ENCODE measurements at regions not wholly inside any gene's neighbourhood (a gene's known extent, or its start where the extent isn't known, plus 50 kb on each side); places are given as distances from the start of the nearest gene placed in this dataset.

DNA sequence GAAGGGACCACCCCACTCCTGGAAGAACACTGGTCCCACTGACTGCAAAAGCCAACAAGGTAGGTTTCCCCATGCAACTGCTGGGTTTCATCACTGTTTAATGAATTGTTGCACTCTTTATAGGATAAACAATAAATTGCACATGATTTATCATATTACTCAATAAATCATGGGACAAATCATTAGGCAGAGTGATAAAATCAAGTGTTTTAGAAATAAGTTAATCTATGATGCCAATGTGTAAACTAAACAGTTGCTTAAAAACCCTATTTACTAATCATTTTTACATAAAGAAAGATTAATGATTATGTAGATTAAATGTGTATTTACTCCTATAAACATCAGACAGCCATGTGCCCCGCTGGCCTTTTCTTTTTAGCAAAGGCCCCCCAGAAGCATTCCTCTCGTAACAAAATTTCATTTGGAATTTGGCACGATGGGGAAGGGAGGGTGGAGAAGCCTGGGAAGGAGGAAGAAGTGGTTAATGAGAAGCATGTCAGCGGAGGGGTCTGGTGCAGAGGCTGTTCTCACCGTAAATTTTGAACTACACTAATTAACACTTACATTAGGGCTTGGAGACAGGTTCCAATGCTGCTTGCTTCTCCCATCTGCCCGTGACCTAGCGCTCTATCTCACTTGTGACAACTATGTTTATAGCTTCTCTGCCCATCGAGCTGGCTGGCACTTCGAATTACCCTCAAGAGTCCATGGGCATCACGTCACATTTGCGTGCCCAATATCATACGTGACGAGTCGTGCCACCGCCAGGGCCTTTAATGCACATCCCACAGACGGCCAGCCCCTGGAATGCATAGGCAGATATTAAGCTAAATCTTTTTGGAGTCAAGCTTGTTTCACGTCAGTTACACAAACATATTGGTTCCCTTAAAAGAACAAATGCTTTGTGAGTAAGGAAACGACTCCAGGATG is 357.7 kb upstream of the TSHZ3 start:
- DNase-seq (ENCODE audit: low read depth, low spot score) = no peak

- DNase-seq (ENCODE audit: low read depth, low spot score) = no peak
These were observed 359.3 kb upstream of the TSHZ3 start for GRCh38 chr19:31708520-31708919.

DNA sequence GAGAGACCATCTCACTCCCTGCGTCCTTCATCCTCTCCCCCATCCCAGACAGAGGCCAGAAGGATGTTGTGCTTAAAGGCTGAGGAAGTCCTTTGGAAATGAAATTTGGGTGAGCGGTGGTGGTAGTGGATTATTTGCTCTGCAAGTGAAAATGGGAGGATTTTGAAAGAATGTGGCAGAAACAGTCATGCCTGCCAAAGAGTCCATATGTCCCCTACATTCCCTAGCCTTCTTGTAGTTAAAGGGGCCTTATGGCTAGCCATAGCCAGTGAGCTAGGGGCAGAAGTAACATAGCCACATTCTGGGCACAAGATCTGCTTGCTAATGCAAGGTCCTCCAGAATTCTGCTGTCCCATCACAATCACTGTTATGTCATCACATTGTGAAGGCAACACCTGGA is 360.2 kb upstream of the TSHZ3 start:
- DNase-seq (ENCODE audit: low read depth, low spot score) = no peak

DNA sequence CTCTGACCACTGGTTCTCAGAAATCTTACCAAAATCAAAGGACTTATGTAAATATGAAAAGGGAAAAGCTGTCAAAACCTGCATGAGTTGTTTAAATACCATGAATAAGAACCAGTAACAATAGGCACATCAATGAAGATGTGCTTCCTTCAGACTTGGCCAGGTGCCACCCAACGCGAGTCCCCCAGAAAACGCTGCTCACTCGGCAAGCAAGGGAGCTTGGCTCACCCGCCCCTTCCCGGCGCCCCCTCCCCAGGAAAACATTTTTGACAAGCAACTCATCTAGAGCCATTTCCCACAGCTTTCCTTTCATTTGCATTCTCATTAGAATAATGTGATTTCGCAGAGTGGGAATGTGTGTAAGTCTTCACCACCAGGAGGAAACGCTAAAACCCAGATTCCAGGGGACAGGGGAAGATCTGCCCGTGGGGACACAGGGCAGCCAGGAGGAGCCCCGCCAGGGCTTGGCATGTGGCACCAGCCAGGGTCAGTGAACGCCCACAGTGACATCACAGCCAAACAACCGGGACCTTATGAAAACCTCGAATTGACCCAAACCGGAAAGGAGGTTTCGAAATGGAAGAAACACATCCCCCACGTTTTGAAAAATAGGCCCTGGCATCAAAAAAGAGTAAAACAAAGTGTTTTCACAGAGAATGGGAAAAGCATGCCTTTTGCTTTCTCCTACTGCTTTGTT is 366.2 kb upstream of the TSHZ3 start:
- no peak for DNase-seq (ENCODE audit: low read depth, low spot score)

GRCh38 chr19:31716826-31717225 is 367.6 kb upstream of the TSHZ3 start:
- DNase-seq (ENCODE audit: low read depth, low spot score) = no peak

- no peak for DNase-seq (ENCODE audit: low read depth, low spot score)
These were observed 368.2 kb upstream of the TSHZ3 start for GRCh38 chr19:31717269-31717923.

GRCh38 chr19:31718032-31718431 is 368.8 kb upstream of the TSHZ3 start:
- no peak for DNase-seq (ENCODE audit: low read depth, low spot score)

DNA sequence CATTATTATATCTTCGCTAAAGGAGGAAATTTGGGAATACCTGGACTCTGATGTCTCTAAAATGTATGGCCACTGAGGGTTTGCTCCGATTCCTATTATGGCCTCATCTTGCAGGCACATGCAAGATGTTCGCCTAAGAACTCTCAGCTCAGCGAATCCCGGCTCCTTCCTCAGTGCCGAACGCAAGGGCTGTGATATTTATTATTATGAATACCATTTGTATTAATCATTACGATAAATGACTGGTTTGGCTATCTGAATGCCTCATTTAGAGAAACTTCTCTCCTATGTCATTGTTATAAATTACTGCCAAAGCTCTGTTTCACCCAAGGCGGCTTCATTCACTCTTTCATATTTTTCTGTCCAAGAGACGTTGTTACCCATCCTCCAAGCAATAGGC is 369.7 kb upstream of the TSHZ3 start:
- DNase-seq (ENCODE audit: low read depth, low spot score) = no peak

DNA sequence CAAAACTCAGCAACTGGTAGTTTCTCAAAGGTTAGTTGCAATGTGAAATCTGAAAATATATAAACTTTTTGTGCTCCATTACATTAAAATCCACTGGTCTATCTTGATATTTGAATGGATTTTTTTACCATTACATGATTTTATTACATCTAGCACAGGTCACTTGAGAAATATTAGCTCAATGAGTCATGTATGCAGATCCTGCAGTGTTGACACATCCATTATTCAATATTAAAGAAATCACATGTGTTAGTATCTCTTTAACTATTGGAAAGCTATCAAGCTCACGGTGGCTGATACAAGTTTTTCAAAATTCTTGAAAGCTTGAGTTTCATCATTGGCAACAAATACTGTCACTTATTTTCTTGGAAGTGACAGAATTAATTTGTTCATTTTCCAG is 373.9 kb upstream of the TSHZ3 start:
- no peak for DNase-seq (ENCODE audit: low read depth, low spot score)

GRCh38 chr19:31725051-31725450 is 375.8 kb upstream of the TSHZ3 start:
- peak; percentile 4 for DNase-seq (ENCODE audit: low read depth, low spot score)

DNA sequence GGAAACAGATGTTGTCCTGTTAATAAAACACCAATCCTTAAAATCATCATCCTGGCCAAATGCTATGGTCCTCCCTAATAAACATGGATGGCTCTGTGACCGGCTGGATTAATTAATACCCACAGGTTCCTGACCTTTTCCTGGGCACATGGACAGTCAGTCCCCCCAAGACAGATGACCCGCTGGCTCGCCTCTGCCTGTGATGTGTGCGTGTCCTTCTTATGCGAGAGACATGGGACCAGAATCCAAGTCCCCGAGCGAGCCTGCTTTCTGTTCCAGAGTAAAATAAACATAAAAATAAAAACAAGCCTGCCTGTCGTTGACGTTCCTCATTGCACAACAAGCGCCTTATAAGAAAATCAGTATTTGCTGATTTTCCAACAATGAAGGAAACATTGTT is 378.3 kb upstream of the TSHZ3 start:
- DNase-seq (ENCODE audit: low read depth, low spot score) = no peak

DNA sequence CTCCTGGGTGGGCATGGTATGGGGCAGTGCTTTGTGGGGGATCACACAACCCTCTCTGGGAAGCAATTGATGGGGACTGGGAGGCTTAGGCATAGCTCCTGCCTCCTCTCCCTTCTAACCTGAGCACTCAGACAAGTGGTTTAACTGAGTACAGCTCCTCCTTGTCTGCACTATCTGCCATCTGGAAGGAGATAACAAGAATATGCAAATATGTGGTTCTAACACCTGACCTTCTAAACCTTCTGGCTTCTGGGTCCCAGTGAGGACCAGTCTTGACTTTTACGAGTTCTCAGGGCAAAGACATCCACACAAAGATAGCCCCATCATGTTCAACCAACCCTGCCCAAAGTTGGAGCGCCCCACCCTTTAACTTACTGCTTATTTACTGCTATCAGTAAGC is 381.0 kb upstream of the TSHZ3 start:
- DNase-seq (ENCODE audit: low read depth, low spot score) = no peak

GRCh38 chr19:31733591-31733990 is 384.4 kb upstream of the TSHZ3 start:
- no peak for DNase-seq (ENCODE audit: low read depth, low spot score)

GRCh38 chr19:31742249-31742648 is 393.0 kb upstream of the TSHZ3 start:
- no peak for DNase-seq (ENCODE audit: low read depth, low spot score)

- DNase-seq (ENCODE audit: low read depth, low spot score) = no peak
These were observed 396.5 kb upstream of the TSHZ3 start for GRCh38 chr19:31745731-31746130.

DNA sequence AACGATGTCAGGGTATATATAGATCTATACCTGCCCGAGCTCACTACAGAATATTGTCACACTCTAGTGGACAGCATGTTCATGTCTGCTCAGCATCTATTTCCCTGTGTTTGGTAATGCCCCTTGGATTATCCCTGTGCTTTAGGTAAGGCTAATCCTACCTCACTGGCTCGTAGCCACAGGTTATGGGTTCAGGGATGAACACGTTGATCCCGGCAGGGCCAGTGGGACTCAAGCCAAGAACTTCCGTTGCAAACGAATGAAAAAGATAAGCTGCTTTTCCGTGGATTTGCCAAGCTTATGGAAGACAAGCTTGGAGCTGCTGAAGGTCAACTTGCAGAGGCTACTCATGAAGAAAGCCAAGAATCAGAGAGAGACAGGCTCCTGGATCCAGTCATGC is 400.0 kb upstream of the TSHZ3 start:
- no peak for DNase-seq (ENCODE audit: low read depth, low spot score)

DNA sequence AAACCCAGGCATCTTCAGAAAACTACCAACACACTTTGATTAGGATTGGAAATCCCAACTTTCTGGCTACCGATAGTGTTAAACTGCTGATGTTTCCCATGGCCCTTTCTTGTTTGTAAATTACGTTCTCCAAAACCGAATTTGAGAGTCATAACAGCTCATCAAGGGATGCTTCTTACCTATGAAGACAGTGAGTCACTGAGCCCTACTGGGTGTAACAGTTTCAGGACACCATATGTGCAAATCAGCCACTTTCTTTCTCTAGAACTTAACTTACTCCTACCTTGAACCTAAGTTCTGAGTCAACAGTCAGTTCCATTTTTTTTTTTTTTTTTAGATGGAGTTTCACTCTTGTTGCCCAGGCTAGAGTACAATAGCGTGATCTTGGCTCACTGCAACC is 410.1 kb upstream of the TSHZ3 start:
- DNase-seq (ENCODE audit: low read depth, low spot score) = no peak

- peak; percentile 17 for DNase-seq (ENCODE audit: low read depth, low spot score)
These were observed 412.2 kb upstream of the TSHZ3 start for GRCh38 chr19:31761281-31761913.

DNA sequence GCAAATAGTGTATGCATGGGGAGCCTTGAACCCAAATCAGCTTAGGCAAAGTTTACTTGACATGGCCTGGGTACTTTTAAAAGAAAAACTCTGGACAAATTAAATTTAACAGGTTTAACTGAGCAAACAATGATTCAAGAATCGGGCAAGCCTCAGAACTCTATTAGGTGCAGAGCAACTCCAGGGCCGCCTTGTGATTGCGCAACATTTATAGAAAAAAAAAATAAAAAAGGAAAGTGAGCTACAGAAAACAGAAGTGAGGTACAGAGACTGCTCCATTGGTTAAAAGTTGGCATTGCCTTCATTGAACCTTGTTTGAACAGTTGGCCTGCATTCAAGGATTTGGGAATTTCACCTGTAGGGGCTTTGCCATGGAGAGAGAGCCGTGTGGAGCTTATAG is 421.0 kb upstream of the TSHZ3 start:
- no peak for DNase-seq (ENCODE audit: low read depth, low spot score)

DNA sequence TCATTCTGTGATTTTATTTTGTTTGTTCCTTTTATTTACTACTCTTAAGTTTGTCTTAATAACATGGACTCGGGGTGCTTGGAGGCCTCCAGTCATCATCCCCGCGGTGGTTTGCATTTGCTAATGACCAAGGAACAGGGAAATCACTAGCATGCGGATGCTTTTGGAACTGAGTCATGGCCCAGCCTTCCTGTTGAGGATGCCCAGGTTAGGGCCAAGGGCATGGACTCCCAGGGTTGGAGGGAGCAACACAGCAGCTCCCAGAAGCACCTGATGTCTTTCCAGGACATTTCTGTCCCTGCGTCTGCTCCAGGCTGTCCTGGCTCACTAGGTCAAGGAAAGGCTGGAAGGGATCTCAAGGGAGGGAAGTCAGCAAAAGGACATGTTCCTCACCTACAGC is 423.7 kb upstream of the TSHZ3 start:
- no peak for DNase-seq (ENCODE audit: low read depth, low spot score)

GRCh38 chr19:31781542-31781941 is 432.3 kb upstream of the TSHZ3 start:
- DNase-seq (ENCODE audit: low read depth, low spot score) = no peak

- DNase-seq (ENCODE audit: low read depth, low spot score) = peak; percentile 13
These were observed 434.4 kb upstream of the TSHZ3 start for GRCh38 chr19:31783592-31783991.
